A673 (cell line): ENCODE measurements at regions not wholly inside any gene's neighbourhood (a gene's known extent, or its start where the extent isn't known, plus 50 kb on each side); places are given as distances from the start of the nearest gene placed in this dataset.

ENCODE experiments used
- BruUV-seq: library from RNA; stranded (reverse); fragments of 400-500 nt; replicated peaks from 2 replicates; lab custom pipeline; 2021; lab: Mats Ljungman, UMichigan
- CTCF ChIA-PET: fragments of 300-600 bp; sonication (Branson Sonifier 250); formaldehyde crosslinking; loops from one replicate; lab custom pipeline; 2022; ENCODE audit warnings: antibody characterized with exemption; lab: Charles Lee
- POLR2A ChIA-PET: fragments of 300-600 bp; sonication (Branson Sonifier 250); formaldehyde crosslinking; loops from one replicate; lab custom pipeline; 2022; ENCODE audit warnings: antibody characterized with exemption; ENCODE audit not compliant: low non-redundant PET; lab: Charles Lee
- DNase-seq: peaks from one replicate; pipeline ENCODE4 v3.0.0-alpha.2; 2015; ENCODE audit warnings: low spot score
- H3K27ac ChIP-seq: fragments of 200-600 bp; sonication (generic); 2 replicates; pipeline ENCODE4 v1.5.1; 2016; ENCODE audit warnings: mixed run types, low read depth, mild to moderate bottlenecking, mixed read lengths, antibody characterized with exemption, low read length; ENCODE audit not compliant: poor library complexity, severe bottlenecking
- H3K27me3 ChIP-seq: fragments of 200-600 bp; sonication (generic); replicated peaks from 2 replicates; pipeline ENCODE4 v1.6.1; 2017; ENCODE audit warnings: mixed run types, low read depth, mild to moderate bottlenecking, mixed read lengths, antibody characterized with exemption, low read length; ENCODE audit not compliant: insufficient read depth, poor library complexity
- H3K36me3 ChIP-seq: fragments of 200-600 bp; sonication (generic); 2 replicates; pipeline ENCODE4 v1.6.1; 2016; ENCODE audit warnings: mixed run types, mild to moderate bottlenecking, mixed read lengths, antibody characterized with exemption, low read length; ENCODE audit not compliant: insufficient read depth, poor library complexity, severe bottlenecking
- H3K4me1 ChIP-seq: fragments of 200-600 bp; sonication (generic); 2 replicates; pipeline ENCODE4 v1.6.1; 2017; ENCODE audit warnings: mixed run types, mild to moderate bottlenecking, mixed read lengths, antibody characterized with exemption, low read length; ENCODE audit not compliant: insufficient read depth, poor library complexity, severe bottlenecking
- H3K4me3 ChIP-seq: fragments of 200-600 bp; sonication (generic); 2 replicates; pipeline ENCODE4 v1.5.1; 2016; ENCODE audit warnings: low read depth, mixed run types, mild to moderate bottlenecking, mixed read lengths, low read length; ENCODE audit not compliant: poor library complexity, severe bottlenecking
- H3K9me3 ChIP-seq: fragments of 200-600 bp; sonication (generic); 2 replicates; pipeline ENCODE4 v1.6.1; 2016; ENCODE audit warnings: mixed run types, low read depth, mild to moderate bottlenecking, mixed read lengths, antibody characterized with exemption, low read length; ENCODE audit not compliant: poor library complexity, severe bottlenecking
- CTCF ChIP-seq: fragments of 300-800, 200-600 bp; sonication (generic); conservative IDR thresholded peaks from 2 replicates; pipeline ENCODE4 v1.5.1; 2017; ENCODE audit warnings: low read depth, mild to moderate bottlenecking, antibody characterized with exemption, low read length, moderate library complexity, mixed read lengths
- EZH2 ChIP-seq: fragments of 200-600 bp; sonication (generic); IDR thresholded peaks from 2 replicates; pipeline ENCODE4 v1.6.1; 2017; ENCODE audit warnings: borderline replicate concordance, low read depth, mild to moderate bottlenecking, mixed read lengths, antibody characterized with exemption, low read length; ENCODE audit not compliant: poor library complexity, severe bottlenecking
- intact Hi-C: fragments of 100-400 bp; cut with micrococcal nuclease; formaldehyde crosslinking; loops from one replicate; pipeline ENCODE4 v1.10.0; 2022; ENCODE audit not compliant: unreplicated experiment

DNA sequence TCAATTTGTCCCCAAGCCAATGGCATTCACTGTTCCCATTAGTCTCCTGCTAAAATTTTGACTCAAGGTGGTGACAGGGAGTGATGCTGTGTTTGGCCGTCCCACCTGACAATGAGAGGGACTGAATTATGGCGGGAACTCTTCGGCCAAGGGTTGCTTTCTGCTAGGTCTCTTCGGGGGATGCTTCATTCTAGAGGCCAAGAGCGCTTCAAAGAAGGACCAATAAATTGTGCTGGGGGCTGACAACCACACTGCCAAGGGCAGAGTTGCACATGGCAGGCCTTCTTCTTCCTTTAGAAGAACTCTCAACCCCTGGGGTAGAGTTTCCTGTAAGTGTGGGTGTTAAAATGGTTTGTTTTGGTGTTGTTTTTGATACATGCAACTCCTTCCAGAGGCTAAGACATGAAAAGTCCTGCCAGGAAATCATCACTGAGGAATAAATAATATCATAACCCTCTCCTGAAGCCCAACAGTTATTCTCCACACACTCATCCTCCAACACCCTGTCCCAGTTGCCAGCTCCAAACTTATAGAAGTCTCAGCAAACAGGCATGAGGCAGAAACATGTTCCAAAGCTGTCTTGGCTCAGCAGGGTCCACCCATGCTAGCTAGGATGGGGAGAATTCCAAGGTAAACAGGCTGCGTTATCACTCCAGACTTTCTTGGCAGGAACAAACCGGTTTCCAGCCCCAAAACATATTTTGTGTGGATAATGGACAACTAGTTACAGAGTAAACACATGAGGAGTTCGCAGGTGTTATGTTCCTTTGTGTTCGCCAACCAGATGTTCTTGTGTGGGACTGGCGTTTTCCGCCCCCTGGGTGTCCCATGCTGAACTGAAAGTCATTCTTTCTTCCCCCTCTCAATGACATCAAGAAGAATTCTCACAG lies 396.7 kb upstream of the RGMA start:
- TF ChIP-seq EZH2 (no peak), CTCF (no peak)
- no peak for DNase-seq
- H3K27me3 ChIP-seq = no peaks in the 10 kb centered on the region
- H3K27ac ChIP-seq = no peak overlapping the region
- H3K4me1 ChIP-seq = no peaks in the 10 kb centered on the region
- BruUV-seq = no TSS peak
- H3K36me3 ChIP-seq = no peaks in the 10 kb centered on the region
- no peaks in the 10 kb centered on the region for H3K9me3 ChIP-seq
- H3K4me3 ChIP-seq = no peak overlapping the region
- ChIA-PET CTCF (no interaction called here), POLR2A (no interaction called here)
- intact Hi-C loops = no loop called here

- no peak overlapping the region for H3K27ac ChIP-seq
- H3K4me3 ChIP-seq = no peak overlapping the region
- DNase-seq = no peak
- no peaks in the 10 kb centered on the region for H3K27me3 ChIP-seq
- POLR2A ChIA-PET = no interaction called here
- no peaks in the 10 kb centered on the region for H3K36me3 ChIP-seq
- TF ChIP-seq CTCF (no peak), EZH2 (no peak)
- H3K4me1 ChIP-seq = no peaks in the 10 kb centered on the region
- intact Hi-C loops = no loop called here
- no peaks in the 10 kb centered on the region for H3K9me3 ChIP-seq
- BruUV-seq = no TSS peak
- CTCF ChIA-PET = no interaction called here
These were observed 394.9 kb upstream of the RGMA start for GRCh38 chr15:93483923-93484322.

DNA sequence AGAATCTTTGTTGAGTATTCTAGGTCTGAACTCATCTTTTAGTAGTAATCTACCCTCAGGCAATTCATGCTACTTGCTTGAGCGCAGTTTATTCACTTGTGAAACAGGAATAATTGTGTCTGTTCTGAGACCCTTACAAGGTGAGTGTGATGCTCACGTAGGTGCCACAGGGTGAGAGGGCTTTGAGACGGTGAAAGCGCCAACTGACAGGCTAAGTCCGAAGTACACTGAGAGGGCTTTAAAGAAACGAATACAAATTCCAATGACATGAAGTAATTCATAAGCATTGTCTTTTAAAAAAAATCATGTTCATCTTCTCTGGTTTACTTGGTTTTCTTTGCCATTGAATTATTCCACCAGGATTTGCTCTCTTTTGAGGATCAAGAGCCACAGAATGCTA lies 393.7 kb upstream of the RGMA start:
- Histone ChIP-seq H3K27ac (no peak overlapping the region), H3K9me3 (no peaks in the 10 kb centered on the region), H3K4me1 (no peaks in the 10 kb centered on the region), H3K36me3 (no peaks in the 10 kb centered on the region), H3K27me3 (no peaks in the 10 kb centered on the region), H3K4me3 (no peak overlapping the region)
- no TSS peak for BruUV-seq
- ChIA-PET POLR2A (no interaction called here), CTCF (no interaction called here)
- intact Hi-C loops = no loop called here
- no peak for TF ChIP-seq EZH2
- TF ChIP-seq CTCF = no peak
- DNase-seq = no peak
